Neuronal stem cell (in vitro differentiated cells): ENCODE measurements at regions not wholly inside any gene's neighbourhood (a gene's known extent, or its start where the extent isn't known, plus 50 kb on each side); places are given as distances from the start of the nearest gene placed in this dataset.

Experiments used
- DNase-seq: peaks from one replicate; pipeline ENCODE4 v3.0.0-alpha.2; 2013; ENCODE audit warnings: low spot score
- H2AFZ ChIP-seq: one replicate; pipeline ENCODE4 v1.6.1; 2013; ENCODE audit warnings: mild to moderate bottlenecking, low read length, inconsistent platforms
- H2AK5ac ChIP-seq: 2 replicates; pipeline ENCODE4 v1.6.1; 2013; ENCODE audit warnings: low read depth, mild to moderate bottlenecking, inconsistent platforms, low read length, moderate library complexity, mixed read lengths
- H2BK120ac ChIP-seq: 2 replicates; pipeline ENCODE4 v1.6.1; 2013; ENCODE audit warnings: low read depth, mild to moderate bottlenecking, inconsistent platforms, low read length, moderate library complexity, mixed read lengths
- H2BK12ac ChIP-seq: one replicate; pipeline ENCODE4 v1.6.1; 2013; ENCODE audit warnings: low read length, inconsistent platforms
- H2BK15ac ChIP-seq: 2 replicates; pipeline ENCODE4 v1.6.1; 2013; ENCODE audit warnings: mild to moderate bottlenecking, low read length, inconsistent platforms, mixed read lengths
- H2BK5ac ChIP-seq: one replicate; pipeline ENCODE4 v1.6.1; 2013; ENCODE audit warnings: inconsistent platforms, mild to moderate bottlenecking, low read length, moderate library complexity
- H3K14ac ChIP-seq: one replicate; pipeline ENCODE4 v1.6.1; 2013; ENCODE audit warnings: low read length, inconsistent platforms
- H3K18ac ChIP-seq: 2 replicates; pipeline ENCODE4 v1.6.1; 2013; ENCODE audit warnings: low read length, inconsistent platforms
- H3K23ac ChIP-seq: 2 replicates; pipeline ENCODE4 v1.6.1; 2013; ENCODE audit warnings: low read depth, mild to moderate bottlenecking, mixed read lengths, low read length, inconsistent platforms; ENCODE audit not compliant: poor library complexity
- H3K27ac ChIP-seq: replicated peaks from 3 replicates; pipeline ENCODE4 v1.5.1; 2013; ENCODE audit warnings: low read length, inconsistent platforms
- H3K27me3 ChIP-seq, 3 experiments: 2 replicates each; pipeline ENCODE4 v1.6.1; 2013; ENCODE audit warnings: low read length in 3 of 3, mild to moderate bottlenecking in 2 of 3, inconsistent platforms in 1 of 3, low read depth in 1 of 3, mixed read lengths in 1 of 3, moderate library complexity in 1 of 3; ENCODE audit not compliant: control insufficient read depth in 3 of 3, insufficient read depth in 3 of 3
- H3K36me3 ChIP-seq, 2 donors: replicated peaks in 1 of 2; 2 replicates each; pipeline ENCODE4 v1.6.1; 2013; ENCODE audit warnings: low read length in 2 of 2; ENCODE audit not compliant: control insufficient read depth in 2 of 2, insufficient read depth in 2 of 2
- H3K4ac ChIP-seq: 2 replicates; pipeline ENCODE4 v1.6.1; 2013; ENCODE audit warnings: inconsistent platforms, mild to moderate bottlenecking, low read length, moderate library complexity
- H3K4me1 ChIP-seq, 2 donors: 1 replicate in 1 of 2; 2 replicates in 1 of 2; pipeline ENCODE4 v1.6.1; 2013; ENCODE audit warnings: low read length in 2 of 2, low read depth in 1 of 2; ENCODE audit not compliant: control insufficient read depth in 2 of 2, insufficient read depth in 1 of 2
- H3K4me2 ChIP-seq: one replicate; pipeline ENCODE4 v1.6.1; 2013; ENCODE audit warnings: mild to moderate bottlenecking, low read length, inconsistent platforms; ENCODE audit not compliant: insufficient read depth, poor library complexity, severe bottlenecking
- H3K4me3 ChIP-seq, 2 donors: 2 replicates each; pipeline ENCODE4 v1.5.1; 2013; ENCODE audit warnings: low read length in 2 of 2, mild to moderate bottlenecking in 2 of 2, inconsistent platforms in 1 of 2, moderate library complexity in 1 of 2
- H3K79me1 ChIP-seq: one replicate; pipeline ENCODE4 v1.6.1; 2013; ENCODE audit warnings: low read depth, mild to moderate bottlenecking, inconsistent platforms, low read length, moderate library complexity
- H3K9ac ChIP-seq: one replicate; pipeline ENCODE4 v1.6.1; 2013; ENCODE audit warnings: mild to moderate bottlenecking, low read depth, low read length, inconsistent platforms; ENCODE audit not compliant: poor library complexity
- H3K9me3 ChIP-seq, 2 donors: replicated peaks in 1 of 2; 2 replicates each; pipeline versions ENCODE3 to v1.6.1; 2013; ENCODE audit warnings: low read length in 2 of 2, mild to moderate bottlenecking in 2 of 2, inconsistent platforms in 1 of 2, low read depth in 1 of 2, mixed read lengths in 1 of 2, moderate library complexity in 1 of 2; ENCODE audit not compliant: control insufficient read depth in 2 of 2, insufficient read depth in 1 of 2
- H4K8ac ChIP-seq: one replicate; pipeline ENCODE4 v1.6.1; 2013; ENCODE audit warnings: low read depth, mild to moderate bottlenecking, inconsistent platforms, low read length, moderate library complexity
- H4K91ac ChIP-seq: one replicate; pipeline ENCODE4 v1.6.1; 2013; ENCODE audit warnings: low read length, low read depth, mild to moderate bottlenecking, inconsistent platforms; ENCODE audit not compliant: poor library complexity
- WGBS, 2 donors: extraction: QIAGEN DNeasy Blood & Tissue Kit; methylation state at CpG; one replicate each; pipeline ENCODE4 v1.1.7; 2013; ENCODE audit warnings: missing lambda C conversion rate in 2 of 2, mixed read lengths in 1 of 2; ENCODE audit not compliant: insufficient read length in 2 of 2, insufficient replicate concordance in 1 of 2; ENCODE audit errors: extremely low coverage in 2 of 2; 5-methylcytosine and 5-hydroxymethylcytosine counted together

GRCh38 chr17:70924776-70925175 is 755.4 kb downstream of the KCNJ2 start:
- Histone ChIP-seq H3K9ac (no peak overlapping the region), H3K27me3 (no peaks in the 10 kb centered on the region), H3K9me3 (peaks cover 0 to 2% of the 10 kb centered on the region in 2 donors), H3K4me3 (no peak overlapping the region), H2AFZ (no peak overlapping the region), H3K4me2 (no peak overlapping the region), H2BK120ac (no peak overlapping the region), H3K36me3 (no peaks in the 10 kb centered on the region), H3K23ac (no peak overlapping the region), H2BK12ac (no peak overlapping the region), H3K14ac (no peak overlapping the region), H3K27ac (no peak overlapping the region), H2AK5ac (no peak overlapping the region), H2BK5ac (no peak overlapping the region), H3K79me1 (no peaks in the 10 kb centered on the region), H4K91ac (no peak overlapping the region), H4K8ac (no peak overlapping the region), H3K4ac (no peak overlapping the region), H3K4me1 (no peaks in the 10 kb centered on the region), H3K18ac (no peak overlapping the region), H2BK15ac (no peak overlapping the region)
- DNase-seq = no peak
- WGBS, 2 donors = no CpG with 5 or more reads among the region's 4 CpGs

- H3K9me3 ChIP-seq = no peaks in the 10 kb centered on the region
- no peaks in the 10 kb centered on the region for H3K36me3 ChIP-seq
- no peak overlapping the region for H2BK5ac ChIP-seq
- H3K27me3 ChIP-seq = no peaks in the 10 kb centered on the region
- H2BK15ac ChIP-seq = no peak overlapping the region
- no peak overlapping the region for H3K14ac ChIP-seq
- H3K18ac ChIP-seq = no peak overlapping the region
- no peak overlapping the region for H4K8ac ChIP-seq
- H3K23ac ChIP-seq = no peak overlapping the region
- no CpG with 5 or more reads among the region's 2 CpGs for WGBS, 2 donors
- no peak for DNase-seq
- H2AK5ac ChIP-seq = no peak overlapping the region
- no peak overlapping the region for H2AFZ ChIP-seq
- H3K4me3 ChIP-seq = no peak overlapping the region
- no peak overlapping the region for H2BK120ac ChIP-seq
- no peak overlapping the region for H3K4ac ChIP-seq
- H3K27ac ChIP-seq = no peak overlapping the region
- no peaks in the 10 kb centered on the region for H3K79me1 ChIP-seq
- H2BK12ac ChIP-seq = no peak overlapping the region
- H3K9ac ChIP-seq = no peak overlapping the region
- H4K91ac ChIP-seq = no peak overlapping the region
- no peaks in the 10 kb centered on the region for H3K4me1 ChIP-seq
- no peak overlapping the region for H3K4me2 ChIP-seq
Observed at GRCh38 chr17:70929226-70929625, 759.9 kb downstream of the KCNJ2 start.

DNA sequence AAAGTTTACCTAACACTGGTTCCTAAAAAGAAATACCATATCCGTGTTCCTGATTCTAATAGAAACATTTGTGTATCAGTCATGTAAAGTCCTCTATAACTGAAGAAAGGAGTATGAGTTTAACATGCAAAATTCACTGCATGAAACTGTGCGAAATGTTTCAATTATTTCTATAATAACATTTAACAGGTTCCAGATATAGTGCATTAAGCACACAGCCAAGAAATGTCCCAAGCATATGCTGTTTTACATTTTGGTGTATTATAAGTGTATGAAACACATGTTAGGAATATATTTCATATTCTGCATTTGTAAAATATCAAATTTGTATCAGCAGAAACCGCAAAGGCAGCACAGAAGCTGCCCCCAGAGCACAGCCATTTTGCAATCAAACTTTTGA is 764.9 kb downstream of the KCNJ2 start:
- Histone ChIP-seq H3K79me1 (no peaks in the 10 kb centered on the region), H3K4me2 (no peak overlapping the region), H2BK12ac (no peak overlapping the region), H3K4me3 (no peak overlapping the region), H3K18ac (no peak overlapping the region), H3K27me3 (no peaks in the 10 kb centered on the region), H4K91ac (no peak overlapping the region), H2AK5ac (no peak overlapping the region), H2AFZ (no peak overlapping the region), H3K36me3 (no peaks in the 10 kb centered on the region), H2BK5ac (no peak overlapping the region), H2BK15ac (no peak overlapping the region), H4K8ac (no peak overlapping the region), H3K23ac (no peak overlapping the region), H2BK120ac (no peak overlapping the region), H3K9ac (no peak overlapping the region), H3K27ac (no peak overlapping the region), H3K4me1 (no peaks in the 10 kb centered on the region), H3K4ac (no peak overlapping the region), H3K9me3 (no peaks in the 10 kb centered on the region), H3K14ac (no peak overlapping the region)
- no peak for DNase-seq
- no CpG with 5 or more reads among the region's 3 CpGs for WGBS, 2 donors

GRCh38 chr17:70934835-70935234 is 765.5 kb downstream of the KCNJ2 start:
- Histone ChIP-seq H4K8ac (no peak overlapping the region), H3K4me3 (no peak overlapping the region), H3K4me1 (no peaks in the 10 kb centered on the region), H3K27ac (no peak overlapping the region), H2AK5ac (no peak overlapping the region), H3K14ac (no peak overlapping the region), H2BK12ac (no peak overlapping the region), H3K18ac (no peak overlapping the region), H2BK5ac (no peak overlapping the region), H2BK15ac (no peak overlapping the region), H2BK120ac (no peak overlapping the region), H4K91ac (no peak overlapping the region), H3K4me2 (no peak overlapping the region), H3K23ac (no peak overlapping the region), H3K36me3 (no peaks in the 10 kb centered on the region), H3K79me1 (no peaks in the 10 kb centered on the region), H2AFZ (no peak overlapping the region), H3K27me3 (no peaks in the 10 kb centered on the region), H3K9ac (no peak overlapping the region), H3K4ac (no peak overlapping the region), H3K9me3 (no peaks in the 10 kb centered on the region)
- no peak for DNase-seq
